K562 (cell line): ENCODE measurements at regions not wholly inside any gene's neighbourhood (a gene's known extent, or its start where the extent isn't known, plus 50 kb on each side); places are given as distances from the start of the nearest gene placed in this dataset.

Source experiments
- ATAC-seq: fragments of 200-7000 bp; cut with Tn5 transposase; 3 replicates; pipeline ENCODE4 v1.9.1; 2020; ENCODE audit warnings: moderate library complexity
- BruUV-seq: library from RNA; stranded (reverse); fragments of 400-500 nt; replicated peaks from 2 replicates; lab custom pipeline; 2021; lab: Mats Ljungman, UMichigan
- CTCF ChIA-PET: fragments of 300-600 bp; formaldehyde crosslinking; extraction: SDS; loops from one replicate; lab custom pipeline; 2021; ENCODE audit warnings: low intra/inter-chr PET ratio; lab: Yijun Ruan, JAX
- POLR2A ChIA-PET: fragments of 300-600, 350-650 bp; sonication (Branson Sonifier 250); formaldehyde crosslinking; extraction: SDS; loops from one replicate; lab custom pipeline; 2021; ENCODE audit warnings: antibody characterized with exemption, inconsistent platforms; lab: Yijun Ruan, JAX
- DNase-seq, 4 experiments: peaks; one replicate each; pipeline versions ENCODE4 v3.0.0 to v3.0.0-alpha.2; 2011 to 2018; ENCODE audit warnings: low spot score in 3 of 4, mixed read lengths in 3 of 4; ENCODE audit errors: extremely low read depth in 1 of 4
- FAIRE-seq: peaks from 2 replicates; lab custom pipeline; 2011; peaks lifted over from hg19 to GRCh38; lab: Jason Lieb, UNC
- H2AFZ ChIP-seq: 2 replicates; pipeline ENCODE4 v1.6.0; 2011; ENCODE audit warnings: low read depth, low read length, control low read depth, inconsistent platforms
- H3K27ac ChIP-seq: fragments of 200-600 bp; 3 replicates; pipeline ENCODE4 v1.8.0; 2011; ENCODE audit warnings: low read depth, mild to moderate bottlenecking, control low read depth, inconsistent platforms, low read length, moderate library complexity, mixed read lengths; ENCODE audit errors: extremely low read depth
- H3K27me3 ChIP-seq, 2 experiments: fragments of 300-600 bp in 1 of 2; 2 replicates in 1 of 2; 3 replicates in 1 of 2; pipeline versions ENCODE4 v1.6.0 to v1.8.0; 2011; ENCODE audit warnings: inconsistent platforms in 2 of 2, low read length in 2 of 2, mild to moderate bottlenecking in 1 of 2, mixed read lengths in 1 of 2, moderate library complexity in 1 of 2; ENCODE audit not compliant: control insufficient read depth in 2 of 2, insufficient read depth in 2 of 2
- H3K36me3 ChIP-seq: fragments of 300-600 bp; 3 replicates; pipeline ENCODE4 v1.8.0; 2011; ENCODE audit warnings: mild to moderate bottlenecking, low read length, inconsistent platforms; ENCODE audit not compliant: control insufficient read depth, insufficient read depth
- H3K4me1 ChIP-seq, 2 experiments: fragments of 200-600 bp in 1 of 2; replicated peaks in 1 of 2; 2 replicates in 1 of 2; 3 replicates in 1 of 2; pipeline versions ENCODE4 v1.5.1 to v1.8.0; 2011; ENCODE audit warnings: inconsistent platforms in 2 of 2, low read length in 2 of 2, mild to moderate bottlenecking in 1 of 2, mixed read lengths in 1 of 2, moderate library complexity in 1 of 2; ENCODE audit not compliant: control insufficient read depth in 2 of 2, insufficient read depth in 2 of 2
- H3K4me2 ChIP-seq: 2 replicates; pipeline ENCODE4 v1.6.1; 2011; ENCODE audit warnings: low read length, control low read depth, inconsistent platforms, mixed read lengths; ENCODE audit not compliant: insufficient read depth
- H3K4me3 ChIP-seq: fragments of 200-600 bp; sonication (generic), shearing (Covaris generic); 2 replicates; pipeline ENCODE4 v1.5.1; 2016; ENCODE audit warnings: control low read depth, inconsistent platforms
- H3K79me2 ChIP-seq: fragments of 200-600 bp; 3 replicates; pipeline ENCODE4 v1.8.0; 2011; ENCODE audit warnings: low read length, inconsistent platforms; ENCODE audit not compliant: control insufficient read depth, insufficient read depth
- H3K9ac ChIP-seq, 2 experiments: 2 replicates each; pipeline versions ENCODE4 v1.6.0 to v1.6.1; 2011; ENCODE audit warnings: low read depth in 2 of 2, low read length in 2 of 2, control low read depth in 1 of 2, inconsistent platforms in 1 of 2, mild to moderate bottlenecking in 1 of 2, mixed read lengths in 1 of 2; ENCODE audit not compliant: insufficient read depth in 1 of 2
- H3K9me1 ChIP-seq: one replicate; pipeline ENCODE4 v1.6.0; 2011; ENCODE audit warnings: inconsistent platforms, mild to moderate bottlenecking, low read length, moderate library complexity; ENCODE audit not compliant: control insufficient read depth, insufficient read depth
- H3K9me3 ChIP-seq: replicated peaks from 2 replicates; pipeline ENCODE4 v1.5.1; 2011; ENCODE audit warnings: low read depth, low read length, inconsistent platforms; ENCODE audit not compliant: control insufficient read depth, insufficient read depth
- H4K20me1 ChIP-seq: replicated peaks from 2 replicates; pipeline ENCODE4 v1.6.1; 2011; ENCODE audit warnings: low read length, inconsistent platforms, mixed read lengths; ENCODE audit not compliant: control insufficient read depth, insufficient read depth
- BCOR ChIP-seq: fragments of 450-650 bp; IDR thresholded peaks from 2 replicates; pipeline ENCODE4 v1.6.1; 2016
- BHLHE40 ChIP-seq: IDR thresholded peaks from 2 replicates; pipeline ENCODE4 v1.6.1; 2011; ENCODE audit warnings: low read length, improper control_type of control experiment
- ELF2 ChIP-seq: fragments of 250-450 bp; sonication (Bioruptor Pico); IDR thresholded peaks from 2 replicates; pipeline ENCODE4 v1.5.0; 2021; ENCODE audit warnings: mild to moderate bottlenecking
- HCFC1 ChIP-seq: IDR thresholded peaks from 2 replicates; pipeline ENCODE4 v1.6.1; 2012; ENCODE audit warnings: low read depth, low read length, improper control_type of control experiment
- PTTG1 ChIP-seq: fragments of 450-650 bp; IDR thresholded peaks from 2 replicates; pipeline ENCODE4 v1.6.1; 2016; ENCODE audit warnings: low read depth, mild to moderate bottlenecking, missing genetic modification characterization, missing compliant biosample characterization
- SMC3 ChIP-seq: conservative IDR thresholded peaks from 2 replicates; pipeline ENCODE4 v1.6.1; 2011; ENCODE audit warnings: low read depth, low read length, improper control_type of control experiment; ENCODE audit not compliant: insufficient read depth
- SRSF3 ChIP-seq: fragments of 200-400 bp; formaldehyde crosslinking; IDR thresholded peaks from 2 replicates; pipeline ENCODE4 v1.6.1; 2016; ENCODE audit warnings: mild to moderate bottlenecking, low read length, moderate library complexity; ENCODE audit not compliant: insufficient read depth
- TEAD2 ChIP-seq: fragments of 450-650 bp; IDR thresholded peaks from 2 replicates; pipeline ENCODE4 v1.6.1; 2016; ENCODE audit warnings: missing genetic modification characterization, control low read depth, missing compliant biosample characterization
- TRIM24 ChIP-seq, 2 experiments: fragments of 450-650 bp; IDR thresholded peaks; 2 replicates each; pipeline ENCODE4 v1.6.1; 2016
- WGBS: fragments of 100-300 bp; shearing (Covaris generic); methylation state at CpG from one replicate; pipeline ENCODE4 v1.1.6; 2016; ENCODE audit warnings: low coverage, mixed read lengths; ENCODE audit not compliant: insufficient coverage; ENCODE audit errors: missing lambda C conversion rate; 5-methylcytosine and 5-hydroxymethylcytosine counted together
- in situ Hi-C: fragments of 300-500 bp; cut with MboI; formaldehyde crosslinking; loops from 4 replicates; pipeline ENCODE4 v1.15.0; 2018; ENCODE audit warnings: inconsistent platforms, mixed read lengths
- intact Hi-C: fragments of 100-400 bp; cut with micrococcal nuclease; formaldehyde crosslinking; loops from 2 replicates; pipeline ENCODE4 v1.14.2; 2022
- TF ChIP-seq, protein P1 (sequence below), 3 experiments: IDR thresholded peaks in 2 of 3; conservative IDR thresholded peaks in 1 of 3; 2 replicates each; pipeline ENCODE4 v1.5.1; 2011 to 2012; ENCODE audit warnings: low read length in 3 of 3, mild to moderate bottlenecking in 3 of 3, control low read depth in 2 of 3, improper control_type of control experiment in 1 of 3, inconsistent platforms in 1 of 3, low read depth in 1 of 3, mixed read lengths in 1 of 3, moderate library complexity in 1 of 3; ENCODE audit not compliant: insufficient read depth in 2 of 3

DNA sequence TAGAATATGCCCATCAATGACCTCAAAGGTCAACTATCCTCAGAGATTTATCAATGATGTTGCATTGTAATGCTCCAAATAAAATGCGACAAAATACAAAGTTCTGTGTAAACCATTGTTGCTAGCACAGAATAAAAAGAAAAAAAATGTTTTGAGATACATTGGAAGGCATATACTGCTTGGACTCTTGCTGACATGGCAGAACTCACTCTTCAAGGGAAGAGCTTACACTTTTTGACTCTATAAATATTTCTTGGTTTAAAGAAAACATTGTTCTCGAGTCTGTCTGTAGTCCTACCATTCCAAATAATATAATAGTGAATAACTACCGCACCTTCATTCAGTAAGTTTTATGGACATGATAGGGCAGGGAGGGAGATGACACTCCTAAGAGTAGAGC lies 178.7 kb upstream of the RSPO3 start:
- Histone ChIP-seq H2AFZ (no peak overlapping the region), H3K79me2 (no peaks in the 10 kb centered on the region), H3K27me3 (no peaks in the 10 kb centered on the region), H3K9ac (no peak overlapping the region), H3K36me3 (no peaks in the 10 kb centered on the region), H4K20me1 (no peaks in the 10 kb centered on the region), H3K4me2 (no peak overlapping the region), H3K9me3 (no peaks in the 10 kb centered on the region), H3K4me3 (no peak overlapping the region), H3K4me1 (no peaks in the 10 kb centered on the region), H3K27ac (no peak overlapping the region), H3K9me1 (no peaks in the 10 kb centered on the region)
- ATAC-seq (no peak), DNase-seq (no peak), FAIRE-seq (no peak)
- no TSS peak for BruUV-seq
- CTCF ChIA-PET = no interaction called here
- intact Hi-C loops = no loop called here
- WGBS = 0% methylated on average over 3 of the region's 3 CpGs
- in situ Hi-C loops = no loop called here
- TF ChIP-seq SRSF3 = no peak
- no peak for TF ChIP-seq HCFC1
- no peak for TF ChIP-seq BHLHE40
- POLR2A ChIA-PET = no interaction called here

GRCh38 chr6:126941751-126942150 lies 176.7 kb upstream of the RSPO3 start:
- Histone ChIP-seq H3K36me3 (no peaks in the 10 kb centered on the region), H3K9ac (no peak overlapping the region), H3K9me1 (no peaks in the 10 kb centered on the region), H3K27me3 (no peaks in the 10 kb centered on the region), H3K4me1 (no peaks in the 10 kb centered on the region), H2AFZ (no peak overlapping the region), H3K79me2 (no peaks in the 10 kb centered on the region), H3K27ac (no peak overlapping the region), H3K4me2 (no peak overlapping the region), H3K4me3 (no peak overlapping the region), H4K20me1 (no peaks in the 10 kb centered on the region), H3K9me3 (no peaks in the 10 kb centered on the region)
- in situ Hi-C loops (no loop called here), intact Hi-C loops (no loop called here)
- no TSS peak for BruUV-seq
- ChIA-PET POLR2A (no interaction called here), CTCF (no interaction called here)
- FAIRE-seq (no peak), DNase-seq (no peak), ATAC-seq (no peak)
- WGBS = 6% methylated on average over 1 of the region's 1 CpG
- no peak for TF ChIP-seq BCOR
- TF ChIP-seq SMC3 = no peak
- TF ChIP-seq, protein P1, sequence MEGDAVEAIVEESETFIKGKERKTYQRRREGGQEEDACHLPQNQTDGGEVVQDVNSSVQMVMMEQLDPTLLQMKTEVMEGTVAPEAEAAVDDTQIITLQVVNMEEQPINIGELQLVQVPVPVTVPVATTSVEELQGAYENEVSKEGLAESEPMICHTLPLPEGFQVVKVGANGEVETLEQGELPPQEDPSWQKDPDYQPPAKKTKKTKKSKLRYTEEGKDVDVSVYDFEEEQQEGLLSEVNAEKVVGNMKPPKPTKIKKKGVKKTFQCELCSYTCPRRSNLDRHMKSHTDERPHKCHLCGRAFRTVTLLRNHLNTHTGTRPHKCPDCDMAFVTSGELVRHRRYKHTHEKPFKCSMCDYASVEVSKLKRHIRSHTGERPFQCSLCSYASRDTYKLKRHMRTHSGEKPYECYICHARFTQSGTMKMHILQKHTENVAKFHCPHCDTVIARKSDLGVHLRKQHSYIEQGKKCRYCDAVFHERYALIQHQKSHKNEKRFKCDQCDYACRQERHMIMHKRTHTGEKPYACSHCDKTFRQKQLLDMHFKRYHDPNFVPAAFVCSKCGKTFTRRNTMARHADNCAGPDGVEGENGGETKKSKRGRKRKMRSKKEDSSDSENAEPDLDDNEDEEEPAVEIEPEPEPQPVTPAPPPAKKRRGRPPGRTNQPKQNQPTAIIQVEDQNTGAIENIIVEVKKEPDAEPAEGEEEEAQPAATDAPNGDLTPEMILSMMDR (IDR thresholded peaks at IDR 0.05 in 2 of 3, conservative IDR thresholded peaks at IDR 0.05 in 1 of 3; ENCODE audit: insufficient read depth in 2 of 3, low read depth in 1 of 3, low read length in 3 of 3) = no peak
- no peak for TF ChIP-seq PTTG1 (tag)
- TF ChIP-seq TRIM24 (IDR thresholded peaks at IDR 0.05) = no peak
- TF ChIP-seq TEAD2 (tag) = no peak
- no peak for TF ChIP-seq ELF2 (CRISPR knock-in tag)
